DND-41 (cell line): ENCODE measurements at regions not wholly inside any gene's neighbourhood (a gene's known extent, or its start where the extent isn't known, plus 50 kb on each side); places are given as distances from the start of the nearest gene placed in this dataset.

Source experiments
- ATAC-seq: fragments of 200-7000 bp; cut with Tn5 transposase; 3 replicates; pipeline ENCODE4 v1.9.1; 2021; ENCODE audit warnings: low read depth; ENCODE audit not compliant: insufficient read depth
- DNase-seq: peaks from one replicate; pipeline ENCODE4 v3.0.0-alpha.2; 2020
- H2AFZ ChIP-seq: 2 replicates; pipeline ENCODE4 v1.6.0; 2012; ENCODE audit warnings: low read depth, low read length
- H3K27ac ChIP-seq: 2 replicates; pipeline ENCODE4 v1.5.1; 2012; ENCODE audit warnings: low read length, inconsistent platforms
- H3K27me3 ChIP-seq: fragments of 200-600 bp; sonication (generic); 2 replicates; pipeline ENCODE4 v1.6.0; 2012; ENCODE audit warnings: low read length, mild to moderate bottlenecking, inconsistent platforms; ENCODE audit not compliant: insufficient read depth, poor library complexity
- H3K36me3 ChIP-seq: 2 replicates; pipeline ENCODE4 v1.5.1; 2012; ENCODE audit warnings: low read length, inconsistent platforms; ENCODE audit not compliant: insufficient read depth
- H3K4me1 ChIP-seq: 2 replicates; pipeline ENCODE4 v1.5.1; 2012; ENCODE audit warnings: mild to moderate bottlenecking, low read length; ENCODE audit not compliant: insufficient read depth
- H3K4me2 ChIP-seq: 2 replicates; pipeline ENCODE4 v1.6.0; 2012; ENCODE audit warnings: mild to moderate bottlenecking, moderate library complexity, low read length, inconsistent platforms; ENCODE audit not compliant: insufficient read depth
- H3K4me3 ChIP-seq, 2 experiments: fragments of 200-600 bp in 1 of 2; shearing (Covaris generic) in 1 of 2; 2 replicates each; pipeline ENCODE4 v1.5.1; 2012 to 2016; ENCODE audit warnings: inconsistent platforms in 2 of 2, low read length in 2 of 2, mild to moderate bottlenecking in 2 of 2, low read depth in 1 of 2, moderate library complexity in 1 of 2
- H3K79me2 ChIP-seq: 2 replicates; pipeline ENCODE4 v1.6.0; 2012; ENCODE audit warnings: low read length, inconsistent platforms; ENCODE audit not compliant: insufficient read depth
- H3K9ac ChIP-seq: 2 replicates; pipeline ENCODE4 v1.6.0; 2012; ENCODE audit warnings: low read depth, mild to moderate bottlenecking, inconsistent platforms, low read length, moderate library complexity
- H3K9me3 ChIP-seq: 2 replicates; pipeline ENCODE4 v1.5.1; 2012; ENCODE audit warnings: low read length, moderate library complexity, mild to moderate bottlenecking, inconsistent platforms; ENCODE audit not compliant: insufficient read depth, severe bottlenecking
- H4K20me1 ChIP-seq: 2 replicates; pipeline ENCODE4 v1.6.0; 2012; ENCODE audit warnings: low read length; ENCODE audit not compliant: insufficient read depth
- CTCF ChIP-seq: IDR thresholded peaks from 2 replicates; pipeline ENCODE4 v1.5.1; 2012; ENCODE audit warnings: borderline replicate concordance, low read length, moderate library complexity, mild to moderate bottlenecking; ENCODE audit not compliant: poor library complexity, severe bottlenecking; ENCODE audit errors: extremely low read depth
- EZH2 ChIP-seq: IDR thresholded peaks from 3 replicates; pipeline ENCODE4 v1.6.1; 2012; ENCODE audit warnings: borderline replicate concordance, low read depth, mild to moderate bottlenecking, moderate library complexity, low read length, inconsistent platforms; ENCODE audit not compliant: severe bottlenecking

DNA sequence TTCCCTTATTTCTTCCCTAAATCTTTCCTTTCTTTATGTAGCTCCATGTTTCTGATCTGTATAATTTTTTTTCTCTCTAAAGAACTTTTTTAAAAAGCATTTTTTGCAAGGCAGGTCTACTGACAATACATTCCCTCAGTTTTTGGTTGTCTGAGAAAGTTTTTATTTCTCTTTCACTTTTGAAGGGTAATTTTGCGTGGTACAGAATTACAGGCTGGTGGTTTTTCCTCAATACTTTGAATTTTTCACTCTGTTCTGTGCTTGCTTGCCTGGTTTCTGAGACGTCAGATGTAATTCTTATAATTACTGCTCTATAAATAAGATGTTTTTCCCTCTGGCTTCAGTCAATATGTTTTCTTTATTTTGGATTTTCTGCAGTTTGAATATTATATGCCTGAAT is 205.4 kb upstream of the VSTM2A start:
- Histone ChIP-seq H3K27me3 (no peaks in the 10 kb centered on the region), H3K27ac (no peak overlapping the region), H3K79me2 (no peaks in the 10 kb centered on the region), H2AFZ (no peak overlapping the region), H3K9me3 (no peaks in the 10 kb centered on the region), H4K20me1 (no peaks in the 10 kb centered on the region), H3K4me3 (no peak overlapping the region), H3K36me3 (no peaks in the 10 kb centered on the region), H3K9ac (no peak overlapping the region), H3K4me2 (no peak overlapping the region), H3K4me1 (no peaks in the 10 kb centered on the region)
- no peak for DNase-seq
- no peak for TF ChIP-seq CTCF
- TF ChIP-seq EZH2 = no peak
- ATAC-seq = no peak

DNA sequence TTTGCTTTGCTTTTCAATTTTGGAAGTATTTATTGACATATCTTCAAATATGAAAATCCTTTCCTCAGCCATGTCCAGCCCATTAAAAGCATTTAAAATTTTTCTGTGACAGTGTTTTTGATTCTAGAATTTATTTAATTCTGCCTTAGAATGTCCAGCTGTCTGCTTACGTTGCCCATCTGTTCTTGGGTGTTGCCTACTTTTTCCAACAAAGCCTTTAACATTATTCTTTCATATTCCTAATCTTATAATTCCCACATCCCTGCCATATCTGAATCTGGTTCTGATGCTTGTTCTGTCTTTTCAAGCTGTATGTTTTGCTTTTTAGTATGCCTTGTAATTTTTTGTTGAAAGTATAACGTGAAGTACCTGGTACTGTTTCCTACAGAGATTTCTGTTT is 204.7 kb upstream of the VSTM2A start:
- no peaks in the 10 kb centered on the region for H3K79me2 ChIP-seq
- no peak overlapping the region for H2AFZ ChIP-seq
- no peaks in the 10 kb centered on the region for H4K20me1 ChIP-seq
- ATAC-seq = no peak
- H3K27ac ChIP-seq = no peak overlapping the region
- no peak for TF ChIP-seq CTCF
- no peak for TF ChIP-seq EZH2
- H3K27me3 ChIP-seq = no peaks in the 10 kb centered on the region
- no peak for DNase-seq
- H3K9ac ChIP-seq = no peak overlapping the region
- H3K4me1 ChIP-seq = no peaks in the 10 kb centered on the region
- no peaks in the 10 kb centered on the region for H3K9me3 ChIP-seq
- no peaks in the 10 kb centered on the region for H3K36me3 ChIP-seq
- no peak overlapping the region for H3K4me2 ChIP-seq
- no peak overlapping the region for H3K4me3 ChIP-seq

GRCh38 chr7:54338319-54338718 is 203.9 kb upstream of the VSTM2A start:
- Histone ChIP-seq H3K27ac (no peak overlapping the region), H3K4me2 (no peak overlapping the region), H4K20me1 (no peaks in the 10 kb centered on the region), H3K4me1 (no peaks in the 10 kb centered on the region), H3K4me3 (no peak overlapping the region), H3K9ac (no peak overlapping the region), H3K36me3 (no peaks in the 10 kb centered on the region), H3K27me3 (no peaks in the 10 kb centered on the region), H2AFZ (no peak overlapping the region), H3K9me3 (no peaks in the 10 kb centered on the region), H3K79me2 (no peaks in the 10 kb centered on the region)
- no peak for TF ChIP-seq CTCF
- no peak for TF ChIP-seq EZH2
- ATAC-seq (no peak), DNase-seq (no peak)

GRCh38 chr7:54339073-54339472 is 203.1 kb upstream of the VSTM2A start:
- Histone ChIP-seq H3K4me2 (no peak overlapping the region), H4K20me1 (no peaks in the 10 kb centered on the region), H2AFZ (no peak overlapping the region), H3K36me3 (no peaks in the 10 kb centered on the region), H3K4me1 (no peaks in the 10 kb centered on the region), H3K4me3 (no peak overlapping the region), H3K79me2 (no peaks in the 10 kb centered on the region), H3K27ac (no peak overlapping the region), H3K9me3 (no peaks in the 10 kb centered on the region), H3K9ac (no peak overlapping the region), H3K27me3 (no peaks in the 10 kb centered on the region)
- ATAC-seq (no peak), DNase-seq (no peak)
- TF ChIP-seq CTCF = no peak
- no peak for TF ChIP-seq EZH2
